ENCODE measurements at regions not wholly inside any gene's neighbourhood (a gene's known extent, or its start where the extent isn't known, plus 50 kb on each side); places are given as distances from the start of the nearest gene placed in this dataset.

DNA sequence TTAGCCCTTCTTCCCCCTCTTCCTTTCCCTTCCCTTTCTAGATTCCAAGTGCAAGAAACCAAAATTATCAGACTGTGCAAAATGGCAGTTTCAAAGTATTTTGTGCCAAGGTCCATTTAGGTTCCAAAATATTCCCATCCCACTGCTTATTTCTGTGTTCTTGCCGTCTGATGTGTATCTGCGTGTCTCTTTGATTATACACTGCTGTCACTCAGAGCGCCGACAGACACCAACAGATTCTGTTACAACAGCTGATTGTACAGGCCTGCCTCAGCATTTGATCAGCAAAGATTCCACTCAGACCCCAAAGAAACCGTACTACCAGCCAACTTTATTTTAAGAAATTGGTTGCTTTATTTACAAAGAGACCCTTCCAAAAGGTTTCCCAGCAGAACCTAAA is 225.6 kb upstream of the SATB1 start:
- DNase-seq = no peak
- TF ChIP-seq GATA1 (IDR thresholded peaks at IDR 0.05; ENCODE audit: low read depth, low read length) (no peak), POLR2A (IDR thresholded peaks at IDR 0.05; ENCODE audit: low read length) (no peak)

DNA sequence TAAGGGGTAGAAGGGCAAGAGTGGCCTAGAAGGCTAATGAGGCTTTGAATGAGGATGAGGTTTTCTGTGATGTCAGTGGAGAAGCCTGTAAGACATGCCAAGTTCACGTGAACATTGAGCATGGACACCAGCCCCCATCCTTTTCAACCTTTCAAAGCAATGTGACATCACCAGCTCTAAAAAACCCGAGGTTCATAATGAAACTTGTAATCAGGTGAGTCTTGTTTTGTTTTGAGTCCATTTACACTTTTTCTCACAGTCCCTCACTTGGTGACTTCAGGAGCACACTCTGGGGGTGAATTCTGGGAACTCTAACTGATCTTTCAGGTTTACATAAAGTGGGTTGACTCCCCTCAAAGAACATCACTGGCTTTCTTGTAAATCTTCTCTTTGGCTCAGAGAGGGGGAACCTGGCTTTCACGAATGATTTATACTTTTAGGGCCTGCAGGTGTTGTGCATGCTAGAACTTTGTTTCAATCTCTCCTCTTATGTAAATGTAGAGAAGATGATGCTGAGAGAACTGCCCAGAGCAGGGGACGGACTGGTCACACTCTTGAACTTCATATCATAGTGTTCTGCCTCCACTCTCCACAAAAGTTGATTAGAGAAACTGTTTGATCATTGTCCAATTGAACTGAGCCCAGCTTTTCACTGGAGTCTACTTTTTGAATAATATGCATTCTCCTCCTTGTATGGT is 224.7 kb upstream of the SATB1 start:
- no peak for DNase-seq
- no peak for TF ChIP-seq POLR2A (IDR thresholded peaks at IDR 0.05; ENCODE audit: low read length)
- no peak for TF ChIP-seq GATA1 (IDR thresholded peaks at IDR 0.05; ENCODE audit: low read depth, low read length)

GRCh38 chr3:18648868-18649462 is 223.8 kb upstream of the SATB1 start:
- no peak for DNase-seq
- TF ChIP-seq GATA1 (IDR thresholded peaks at IDR 0.05; ENCODE audit: low read depth, low read length) = no peak
- TF ChIP-seq POLR2A (IDR thresholded peaks at IDR 0.05; ENCODE audit: low read length) = no peak

- DNase-seq = no peak
- TF ChIP-seq GATA1 (IDR thresholded peaks at IDR 0.05; ENCODE audit: low read depth, low read length) (no peak), POLR2A (IDR thresholded peaks at IDR 0.05; ENCODE audit: low read length) (no peak)
Observed at GRCh38 chr3:18648159-18648558, 223.0 kb upstream of the SATB1 start.

- DNase-seq = no peak
- TF ChIP-seq GATA1 (IDR thresholded peaks at IDR 0.05; ENCODE audit: low read depth, low read length) (no peak), POLR2A (IDR thresholded peaks at IDR 0.05; ENCODE audit: low read length) (no peak)
Observed at GRCh38 chr3:18645619-18646018, 220.5 kb upstream of the SATB1 start.

GRCh38 chr3:18643281-18643680 is 218.1 kb upstream of the SATB1 start:
- no peak for DNase-seq
- no peak for TF ChIP-seq GATA1 (IDR thresholded peaks at IDR 0.05; ENCODE audit: low read depth, low read length)
- TF ChIP-seq POLR2A (IDR thresholded peaks at IDR 0.05; ENCODE audit: low read length) = no peak

DNA sequence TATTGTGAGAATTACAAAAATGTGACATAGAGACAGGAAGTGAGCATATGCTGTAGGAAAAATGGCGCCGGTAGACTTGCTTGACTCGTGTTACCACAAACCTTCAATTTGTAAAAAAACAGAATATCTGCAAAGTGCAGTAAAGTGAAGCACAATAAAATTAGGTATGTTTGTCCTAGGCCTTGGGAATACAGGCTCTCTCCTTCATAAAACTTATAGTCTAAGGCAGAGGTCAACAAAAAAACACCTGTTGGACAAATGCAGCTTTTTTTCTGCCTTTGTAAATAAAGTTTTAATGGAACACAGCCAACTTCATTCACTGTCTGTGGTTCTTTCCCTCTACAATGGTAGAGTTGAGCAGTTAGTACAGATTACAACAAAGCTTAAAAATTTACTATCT is 216.8 kb upstream of the SATB1 start:
- no peak for DNase-seq
- TF ChIP-seq POLR2A (IDR thresholded peaks at IDR 0.05; ENCODE audit: low read length) (no peak), GATA1 (IDR thresholded peaks at IDR 0.05; ENCODE audit: low read depth, low read length) (no peak)

DNA sequence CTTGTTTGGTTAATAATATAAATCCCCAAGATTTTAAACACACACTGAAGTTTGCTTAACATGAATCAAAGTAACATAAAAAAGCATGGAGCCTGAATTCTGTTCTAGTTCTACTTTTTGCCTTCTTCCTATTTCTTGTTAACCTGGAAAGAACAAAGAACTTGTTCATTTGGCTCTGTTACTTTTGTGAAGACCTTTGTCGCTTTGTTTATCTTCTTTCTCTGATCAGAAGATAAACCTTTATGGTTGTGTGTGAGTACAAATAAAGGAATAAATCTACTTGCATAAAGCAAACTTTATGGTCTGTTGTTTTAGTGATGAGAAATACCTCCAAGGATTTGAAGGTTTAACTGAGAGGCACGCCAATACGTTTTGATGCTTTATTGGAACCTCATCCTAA is 210.1 kb upstream of the SATB1 start:
- TF ChIP-seq GATA1 (IDR thresholded peaks at IDR 0.05; ENCODE audit: low read depth, low read length) = no peak
- no peak for TF ChIP-seq POLR2A (IDR thresholded peaks at IDR 0.05; ENCODE audit: low read length)
- DNase-seq = no peak

DNA sequence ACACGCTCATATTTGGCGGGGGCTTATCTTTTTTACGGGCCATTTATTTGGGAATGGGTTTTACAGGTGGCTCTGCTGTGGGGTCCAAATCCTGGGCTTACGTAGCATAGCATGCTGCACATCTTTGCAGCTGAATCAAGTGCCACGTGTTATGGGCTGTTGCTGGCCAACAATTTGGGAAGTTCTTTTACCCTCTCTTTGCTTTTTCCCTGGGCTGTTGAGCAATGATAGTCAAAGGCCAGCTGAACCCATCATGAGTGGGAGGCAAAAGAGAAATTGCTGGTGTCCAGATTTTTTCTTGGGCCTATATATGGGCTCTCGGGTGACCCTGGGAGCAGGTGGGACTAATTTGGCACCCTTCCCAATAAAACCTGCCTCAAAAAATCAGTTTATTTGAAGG is 209.3 kb upstream of the SATB1 start:
- DNase-seq = no peak
- no peak for TF ChIP-seq GATA1 (IDR thresholded peaks at IDR 0.05; ENCODE audit: low read depth, low read length)
- no peak for TF ChIP-seq POLR2A (IDR thresholded peaks at IDR 0.05; ENCODE audit: low read length)

GRCh38 chr3:18633002-18633401 is 207.9 kb upstream of the SATB1 start:
- TF ChIP-seq GATA1 (IDR thresholded peaks at IDR 0.05; ENCODE audit: low read depth, low read length) (no peak), POLR2A (IDR thresholded peaks at IDR 0.05; ENCODE audit: low read length) (no peak)
- no peak for DNase-seq

DNA sequence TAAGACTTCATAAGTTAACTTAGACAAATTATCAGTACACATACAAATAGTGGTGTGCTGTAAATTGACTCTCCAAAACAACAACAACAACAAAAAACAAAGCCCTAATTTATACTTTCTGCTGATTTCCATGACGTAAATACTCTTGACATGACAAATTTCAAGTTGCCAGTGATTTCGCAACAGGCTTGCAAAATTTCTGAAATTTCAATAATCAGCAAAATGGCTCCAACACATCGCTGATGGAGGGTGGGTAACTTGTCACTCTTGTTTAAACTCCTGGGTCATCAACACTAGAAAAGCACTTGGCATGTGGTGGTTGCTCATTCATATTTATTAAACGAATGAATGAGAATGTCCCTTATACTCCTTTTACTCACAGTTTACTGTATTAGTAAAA is 205.2 kb upstream of the SATB1 start:
- no peak for DNase-seq
- no peak for TF ChIP-seq POLR2A (IDR thresholded peaks at IDR 0.05; ENCODE audit: low read length)
- no peak for TF ChIP-seq GATA1 (IDR thresholded peaks at IDR 0.05; ENCODE audit: low read depth, low read length)

DNA sequence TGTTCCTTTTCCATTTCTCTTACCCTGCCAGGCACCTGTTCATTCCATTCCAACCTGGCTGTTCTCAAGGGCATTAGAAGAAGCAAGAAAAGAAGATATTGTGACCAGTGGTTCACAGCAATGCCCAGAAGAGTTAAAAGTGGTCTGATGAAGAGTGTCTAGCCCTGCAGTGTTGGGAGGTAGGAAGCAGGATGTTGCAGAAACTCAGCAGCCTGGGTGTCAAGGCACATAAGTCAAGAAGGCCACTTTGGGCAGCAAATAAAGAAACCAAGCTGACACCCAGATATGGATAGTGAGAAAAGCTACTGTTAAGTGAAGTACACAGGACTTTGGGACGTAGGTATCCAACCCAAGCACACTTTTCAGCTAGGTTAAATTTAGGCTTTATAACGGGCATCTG is 199.9 kb upstream of the SATB1 start:
- DNase-seq = no peak
- TF ChIP-seq GATA1 (IDR thresholded peaks at IDR 0.05; ENCODE audit: low read depth, low read length) (no peak), POLR2A (IDR thresholded peaks at IDR 0.05; ENCODE audit: low read length) (no peak)

GRCh38 chr3:18623220-18623619 is 198.1 kb upstream of the SATB1 start:
- DNase-seq = no peak
- no peak for TF ChIP-seq GATA1 (IDR thresholded peaks at IDR 0.05; ENCODE audit: low read depth, low read length)
- no peak for TF ChIP-seq POLR2A (IDR thresholded peaks at IDR 0.05; ENCODE audit: low read length)

GRCh38 chr3:18618723-18619122 is 193.6 kb upstream of the SATB1 start:
- no peak for DNase-seq
- TF ChIP-seq GATA1 (IDR thresholded peaks at IDR 0.05; ENCODE audit: low read depth, low read length) (no peak), POLR2A (IDR thresholded peaks at IDR 0.05; ENCODE audit: low read length) (no peak)

GRCh38 chr3:18611991-18612390 is 186.9 kb upstream of the SATB1 start:
- DNase-seq = no peak
- TF ChIP-seq GATA1 (IDR thresholded peaks at IDR 0.05; ENCODE audit: low read depth, low read length) = no peak
- no peak for TF ChIP-seq POLR2A (IDR thresholded peaks at IDR 0.05; ENCODE audit: low read length)

Data from erythroblast (primary cell).